ENCODE measurements at regions not wholly inside any gene's neighbourhood (a gene's known extent, or its start where the extent isn't known, plus 50 kb on each side); places are given as distances from the start of the nearest gene placed in this dataset.

- Mint-ChIP-seq H3K27ac (no peak overlapping the region), H3K36me3 (no peaks in the 10 kb centered on the region), H3K9me3 (no peaks in the 10 kb centered on the region), H3K4me3 (no peak overlapping the region), H3K4me1 (peaks cover 4 to 7% (median 7%) of the 10 kb centered on the region in 3 donors), H3K27me3 (peaks cover 5 to 63% (median 32%) of the 10 kb centered on the region in 3 donors)
- ATAC-seq (ENCODE audit: low read depth in 2 of 2) (no peak), DNase-seq (no peak)
These were observed 83.0 kb upstream of the GATA5 start for GRCh38 chr20:62558779-62559178.

GRCh38 chr20:62560162-62560561 lies 82.1 kb upstream of the SLCO4A1 start:
- H3K27ac Mint-ChIP-seq, result peak overlapping the region in 1 of 6 donors; percentile 63
- H3K4me3 Mint-ChIP-seq, result peak overlapping the region in 1 of 8 donors; percentile 12
- peaks cover 4 to 7% (median 7%) of the 10 kb centered on the region in 3 donors for H3K4me1 Mint-ChIP-seq
- peaks cover 5 to 54% (median 19%) of the 10 kb centered on the region in 3 donors for H3K27me3 Mint-ChIP-seq
- no peaks in the 10 kb centered on the region for H3K9me3 Mint-ChIP-seq
- ATAC-seq (ENCODE audit: low read depth in 2 of 2), result no peak
- no peak for DNase-seq
- no peaks in the 10 kb centered on the region for H3K36me3 Mint-ChIP-seq

- Mint-ChIP-seq H3K4me1 (peaks cover 4 to 7% (median 7%) of the 10 kb centered on the region in 3 donors), H3K9me3 (no peaks in the 10 kb centered on the region), H3K27ac (peak overlapping the region in 1 of 6 donors; percentile 71), H3K4me3 (peak overlapping the region in 7 of 8 donors; percentile 33 to 81 (median 72)), H3K27me3 (peaks cover 5 to 48% (median 19%) of the 10 kb centered on the region in 3 donors), H3K36me3 (no peaks in the 10 kb centered on the region)
- ATAC-seq (ENCODE audit: low read depth in 2 of 2) (peak; percentile 48 to 76), DNase-seq (peak; percentile 17)
These were observed 81.1 kb upstream of the SLCO4A1 start for GRCh38 chr20:62561182-62561581.

GRCh38 chr20:62561948-62562347 lies 80.4 kb upstream of the SLCO4A1 start:
- H3K36me3 Mint-ChIP-seq, result no peaks in the 10 kb centered on the region
- peaks cover 5 to 42% (median 19%) of the 10 kb centered on the region in 3 donors for H3K27me3 Mint-ChIP-seq
- H3K4me3 Mint-ChIP-seq, result peak overlapping the region in 4 of 8 donors; percentile 32 to 72 (median 38)
- no peaks in the 10 kb centered on the region for H3K9me3 Mint-ChIP-seq
- no peak for ATAC-seq (ENCODE audit: low read depth in 2 of 2)
- DNase-seq, result no peak
- H3K4me1 Mint-ChIP-seq, result peaks cover 4 to 7% (median 7%) of the 10 kb centered on the region in 3 donors
- H3K27ac Mint-ChIP-seq, result no peak overlapping the region

GRCh38 chr20:62562831-62563230 lies 79.5 kb upstream of the SLCO4A1 start:
- Mint-ChIP-seq H3K4me1 (peaks cover 4 to 12% (median 7%) of the 10 kb centered on the region in 3 donors), H3K9me3 (no peaks in the 10 kb centered on the region), H3K36me3 (no peaks in the 10 kb centered on the region), H3K27me3 (peaks cover 5 to 45% (median 25%) of the 10 kb centered on the region in 3 donors), H3K27ac (peak overlapping the region in 1 of 6 donors; percentile 43), H3K4me3 (no peak overlapping the region)
- DNase-seq (no peak), ATAC-seq (ENCODE audit: low read depth in 2 of 2) (no peak)

- ATAC-seq (ENCODE audit: low read depth in 2 of 2) (no peak), DNase-seq (no peak)
- no peaks in the 10 kb centered on the region for H3K9me3 Mint-ChIP-seq
- peaks cover 4 to 12% (median 7%) of the 10 kb centered on the region in 3 donors for H3K4me1 Mint-ChIP-seq
- H3K4me3 Mint-ChIP-seq, result peak overlapping the region in 1 of 8 donors; percentile 44
- no peak overlapping the region for H3K27ac Mint-ChIP-seq
- H3K36me3 Mint-ChIP-seq, result no peaks in the 10 kb centered on the region
- peaks cover 5 to 44% (median 27%) of the 10 kb centered on the region in 3 donors for H3K27me3 Mint-ChIP-seq
These were observed 78.7 kb upstream of the SLCO4A1 start for GRCh38 chr20:62563561-62563960.

- no peaks in the 10 kb centered on the region for H3K36me3 Mint-ChIP-seq
- no peaks in the 10 kb centered on the region for H3K9me3 Mint-ChIP-seq
- no peak for ATAC-seq (ENCODE audit: low read depth in 2 of 2)
- H3K27me3 Mint-ChIP-seq, result peaks cover 5 to 50% (median 30%) of the 10 kb centered on the region in 3 donors
- H3K4me3 Mint-ChIP-seq, result no peak overlapping the region
- no peak for DNase-seq
- no peak overlapping the region for H3K27ac Mint-ChIP-seq
- peaks cover 4 to 12% (median 7%) of the 10 kb centered on the region in 3 donors for H3K4me1 Mint-ChIP-seq
These were observed 77.7 kb upstream of the SLCO4A1 start for GRCh38 chr20:62564456-62565245.

GRCh38 chr20:62566266-62566665 lies 76.0 kb upstream of the SLCO4A1 start:
- H3K4me3 Mint-ChIP-seq, result no peak overlapping the region
- H3K4me1 Mint-ChIP-seq, result peaks cover 5 to 16% (median 8%) of the 10 kb centered on the region in 3 donors
- ATAC-seq (ENCODE audit: low read depth in 2 of 2) (no peak), DNase-seq (no peak)
- peaks cover 9 to 62% (median 32%) of the 10 kb centered on the region in 3 donors for H3K27me3 Mint-ChIP-seq
- no peaks in the 10 kb centered on the region for H3K36me3 Mint-ChIP-seq
- H3K27ac Mint-ChIP-seq, result no peak overlapping the region
- peaks cover 0 to 2% (median 0%) of the 10 kb centered on the region in 7 donors for H3K9me3 Mint-ChIP-seq

- DNase-seq, result no peak
- Mint-ChIP-seq H3K36me3 (no peaks in the 10 kb centered on the region), H3K27me3 (peaks cover 5 to 58% (median 32%) of the 10 kb centered on the region in 3 donors), H3K9me3 (peaks cover 0 to 3% (median 0%) of the 10 kb centered on the region in 7 donors), H3K4me3 (no peak overlapping the region), H3K4me1 (peaks cover 3 to 12% (median 4%) of the 10 kb centered on the region in 3 donors), H3K27ac (no peak overlapping the region)
- no peak for ATAC-seq (ENCODE audit: low read depth in 2 of 2)
These were observed 75.5 kb upstream of the SLCO4A1 start for GRCh38 chr20:62566771-62567170.

GRCh38 chr20:62567246-62568044 lies 74.9 kb upstream of the SLCO4A1 start:
- H3K27me3 Mint-ChIP-seq, result peaks cover 5 to 58% (median 32%) of the 10 kb centered on the region in 3 donors
- H3K27ac Mint-ChIP-seq, result no peak overlapping the region
- no peak for ATAC-seq (ENCODE audit: low read depth in 2 of 2)
- peaks cover 3 to 17% (median 5%) of the 10 kb centered on the region in 3 donors for H3K4me1 Mint-ChIP-seq
- peaks cover 0 to 6% (median 0%) of the 10 kb centered on the region in 7 donors for H3K9me3 Mint-ChIP-seq
- H3K4me3 Mint-ChIP-seq, result peak overlapping the region in 1 of 8 donors; percentile 47
- DNase-seq, result no peak
- no peaks in the 10 kb centered on the region for H3K36me3 Mint-ChIP-seq

- DNase-seq (no peak), ATAC-seq (ENCODE audit: low read depth in 2 of 2) (no peak)
- no peak overlapping the region for H3K27ac Mint-ChIP-seq
- H3K27me3 Mint-ChIP-seq, result peaks cover 5 to 60% (median 31%) of the 10 kb centered on the region in 3 donors
- H3K4me3 Mint-ChIP-seq, result no peak overlapping the region
- H3K4me1 Mint-ChIP-seq, result peaks cover 3 to 17% (median 5%) of the 10 kb centered on the region in 3 donors
- peaks cover 0 to 6% (median 0%) of the 10 kb centered on the region in 7 donors for H3K9me3 Mint-ChIP-seq
- H3K36me3 Mint-ChIP-seq, result no peaks in the 10 kb centered on the region
These were observed 74.3 kb upstream of the SLCO4A1 start for GRCh38 chr20:62568045-62568389.

- Mint-ChIP-seq H3K9me3 (peaks cover 0 to 6% (median 0%) of the 10 kb centered on the region in 7 donors), H3K4me1 (peaks cover 5 to 17% (median 8%) of the 10 kb centered on the region in 3 donors), H3K27ac (no peak overlapping the region), H3K27me3 (peaks cover 14 to 66% (median 40%) of the 10 kb centered on the region in 3 donors), H3K4me3 (no peak overlapping the region), H3K36me3 (peaks cover 0 to 9% of the 10 kb centered on the region in 2 donors)
- DNase-seq (no peak), ATAC-seq (ENCODE audit: low read depth in 2 of 2) (no peak)
These were observed 72.7 kb upstream of the SLCO4A1 start for GRCh38 chr20:62569615-62570014.

- peaks cover 0 to 6% (median 0%) of the 10 kb centered on the region in 7 donors for H3K9me3 Mint-ChIP-seq
- H3K4me3 Mint-ChIP-seq, result no peak overlapping the region
- DNase-seq (no peak), ATAC-seq (ENCODE audit: low read depth in 2 of 2) (no peak)
- H3K4me1 Mint-ChIP-seq, result peaks cover 5 to 17% (median 8%) of the 10 kb centered on the region in 3 donors
- no peak overlapping the region for H3K27ac Mint-ChIP-seq
- H3K36me3 Mint-ChIP-seq, result peaks cover 0 to 9% of the 10 kb centered on the region in 2 donors
- H3K27me3 Mint-ChIP-seq, result peaks cover 17 to 74% (median 48%) of the 10 kb centered on the region in 3 donors
These were observed 71.9 kb upstream of the SLCO4A1 start for GRCh38 chr20:62570403-62570802.
